Left renal cortex interstitium (tissue), 4 donors: ENCODE measurements at regions not wholly inside any gene's neighbourhood (a gene's known extent, or its start where the extent isn't known, plus 50 kb on each side); places are given as distances from the start of the nearest gene placed in this dataset.
"Not testable (repeated sequence)": the region's sequence is repeated elsewhere in the genome, so short reads cannot be mapped to it uniquely, and the experiment has no call there.

Source experiments
- DNase-seq, 4 donors: peaks; one replicate each; pipeline ENCODE4 v3.0.0-alpha.2; 2013; ENCODE audit warnings: low read depth in 4 of 4, low spot score in 2 of 4, missing footprints in 1 of 4

GRCh38 chr13:111007209-111007608, 92.3 kb upstream of the ANKRD10 start:
- DNase-seq, result no peak

DNA sequence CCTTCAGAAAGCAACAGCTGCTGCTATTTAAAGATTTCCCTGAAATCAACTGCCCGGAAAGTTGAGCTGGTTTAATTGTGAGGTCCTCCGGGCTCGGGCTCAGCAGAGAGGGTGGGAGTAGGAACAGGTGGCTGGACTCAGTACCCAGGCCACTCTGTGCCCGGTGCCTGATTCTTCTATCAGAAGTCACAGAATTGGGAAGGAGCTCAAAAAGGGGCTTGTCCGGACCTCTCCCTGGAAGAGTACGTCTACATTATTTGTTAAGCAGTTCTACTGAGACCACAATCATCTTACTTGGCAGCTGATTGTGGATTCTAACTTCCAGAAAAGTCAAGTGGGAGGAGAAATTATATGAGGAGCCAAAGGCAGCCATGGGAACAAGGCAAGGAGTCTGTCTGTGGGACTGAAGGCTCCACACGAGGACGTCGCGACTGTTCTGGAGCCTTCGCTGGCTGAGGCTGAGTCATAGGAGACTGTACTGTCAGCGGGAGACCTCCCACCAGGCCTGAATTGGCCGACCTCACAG, 91.7 kb upstream of the ANKRD10 start:
- DNase-seq, result peak in 3 of 4 donors; percentile 18 to 34 (median 25)

- peak in 3 of 4 donors; percentile 18 to 24 (median 23) for DNase-seq
Measured at GRCh38 chr13:111005808-111006505, 91.1 kb upstream of the ANKRD10 start.

- DNase-seq, result no peak
Measured at GRCh38 chr13:111005364-111005763, 90.5 kb upstream of the ANKRD10 start.

- DNase-seq, result no peak
Measured at GRCh38 chr13:111004444-111004843, 89.6 kb upstream of the ANKRD10 start.

GRCh38 chr13:111001636-111002035, 86.8 kb upstream of the ANKRD10 start:
- no peak for DNase-seq

DNA sequence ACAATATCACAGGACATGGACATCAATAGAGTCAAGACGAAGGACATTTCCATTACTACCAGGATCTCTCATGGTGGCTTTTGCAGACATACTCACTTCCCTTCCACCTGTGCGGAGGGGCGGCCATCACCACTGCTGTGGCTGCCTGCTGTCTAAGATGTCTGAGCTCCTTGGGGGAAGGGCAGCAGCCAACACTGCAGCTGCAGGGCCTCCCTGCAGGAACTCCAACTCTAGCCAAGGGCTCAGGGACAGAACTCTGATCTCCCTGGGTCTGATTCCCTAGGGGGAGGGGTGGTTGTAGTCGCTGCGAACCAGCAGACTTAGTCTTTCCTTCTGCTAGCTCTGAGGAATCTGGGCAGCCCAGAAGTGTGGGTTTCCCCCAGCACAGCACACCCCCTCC, 78.9 kb upstream of the ANKRD10 start:
- no peak for DNase-seq

- DNase-seq, result no peak
Measured at GRCh38 chr13:110991991-110992508, 77.2 kb upstream of the ANKRD10 start.

- DNase-seq, result no peak
Measured at GRCh38 chr13:110989331-110989730, 74.5 kb upstream of the ANKRD10 start.

DNA sequence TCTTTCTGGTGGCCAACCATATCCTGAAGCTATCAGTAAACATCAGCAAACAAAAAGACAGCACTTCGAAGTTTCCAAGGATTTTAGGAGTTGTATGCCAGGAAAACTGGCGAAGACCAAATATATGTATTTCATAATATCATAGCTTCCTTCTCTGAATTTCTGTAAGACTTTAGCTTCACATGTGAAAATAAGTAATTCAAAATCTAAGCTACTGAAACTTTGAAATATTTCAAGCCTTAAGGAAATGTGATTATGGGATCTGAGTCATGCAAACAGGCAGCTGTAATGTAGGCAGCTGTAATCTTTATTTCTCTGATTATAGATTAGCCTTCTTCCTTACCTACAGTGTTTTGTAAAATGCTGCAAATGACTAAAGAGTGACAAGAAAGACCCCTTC, 70.7 kb upstream of the ANKRD10 start:
- no peak for DNase-seq

- DNase-seq, result no peak
Measured at GRCh38 chr13:110984798-110985197, 69.9 kb upstream of the ANKRD10 start.

DNA sequence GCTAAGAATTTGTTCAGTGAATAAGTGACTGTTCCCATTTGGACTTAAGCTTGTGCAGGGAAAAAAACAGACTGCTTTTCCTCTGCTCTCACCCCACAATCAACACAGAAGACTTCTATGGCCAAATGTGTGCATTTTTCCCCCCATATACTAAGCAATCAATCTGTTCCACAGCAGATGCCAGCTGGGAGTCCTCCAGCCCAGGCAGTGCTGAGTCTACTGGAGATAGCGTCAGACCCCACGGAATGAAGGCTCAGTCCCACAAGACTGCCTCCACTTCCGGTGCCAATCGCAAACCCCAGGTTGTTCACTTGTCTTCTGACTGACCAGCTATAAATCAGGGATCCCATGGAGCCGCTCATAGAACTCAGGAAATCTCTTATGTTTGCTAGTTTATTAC, 69.5 kb upstream of the ANKRD10 start:
- DNase-seq, result no peak

GRCh38 chr13:110983241-110983640, 68.4 kb upstream of the ANKRD10 start:
- no peak for DNase-seq

DNA sequence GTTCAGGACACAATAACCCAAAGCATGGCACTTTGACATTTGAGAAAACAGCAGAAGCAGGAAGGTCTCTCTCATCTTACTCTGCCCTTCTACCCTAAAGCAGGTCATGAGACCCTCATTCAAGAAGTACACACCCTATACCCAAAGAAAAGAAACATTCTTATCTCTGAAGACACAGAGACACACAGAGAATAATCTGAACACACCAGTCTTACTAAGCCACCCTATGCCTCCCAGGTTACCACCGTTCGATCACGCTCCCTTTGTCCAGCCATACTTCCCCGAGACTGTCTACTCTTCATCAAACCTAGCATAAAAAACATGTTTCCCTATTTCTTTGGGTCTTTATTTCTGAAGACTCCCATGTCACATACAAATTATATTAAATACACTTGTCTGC, 66.5 kb upstream of the ANKRD10 start:
- no peak for DNase-seq

DNA sequence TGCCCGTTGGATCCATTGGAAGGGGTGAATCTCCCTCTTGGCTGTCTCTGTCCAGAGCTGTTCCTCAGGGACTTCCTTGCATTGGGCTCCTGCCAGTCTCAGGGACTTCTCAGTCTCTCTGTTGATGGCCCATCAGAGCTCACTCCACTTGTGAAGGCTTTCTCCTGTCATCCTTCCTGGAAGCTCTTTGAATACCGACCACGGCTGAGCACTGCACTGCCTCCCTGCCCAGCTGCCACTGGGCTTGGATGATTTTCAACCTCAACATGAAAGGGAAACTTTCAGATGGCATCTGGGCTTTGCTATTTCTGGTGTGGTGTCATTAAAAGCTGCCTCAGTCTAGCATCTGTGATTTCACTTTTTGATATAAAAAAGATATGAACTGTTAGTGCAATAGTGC, 66.1 kb upstream of the ANKRD10 start:
- DNase-seq, result no peak

- not testable (repeated sequence) for DNase-seq
Measured at GRCh38 chr13:110979149-110979548, 64.3 kb upstream of the ANKRD10 start.

GRCh38 chr13:110978390-110978789, 63.5 kb upstream of the ANKRD10 start:
- no peak for DNase-seq

DNA sequence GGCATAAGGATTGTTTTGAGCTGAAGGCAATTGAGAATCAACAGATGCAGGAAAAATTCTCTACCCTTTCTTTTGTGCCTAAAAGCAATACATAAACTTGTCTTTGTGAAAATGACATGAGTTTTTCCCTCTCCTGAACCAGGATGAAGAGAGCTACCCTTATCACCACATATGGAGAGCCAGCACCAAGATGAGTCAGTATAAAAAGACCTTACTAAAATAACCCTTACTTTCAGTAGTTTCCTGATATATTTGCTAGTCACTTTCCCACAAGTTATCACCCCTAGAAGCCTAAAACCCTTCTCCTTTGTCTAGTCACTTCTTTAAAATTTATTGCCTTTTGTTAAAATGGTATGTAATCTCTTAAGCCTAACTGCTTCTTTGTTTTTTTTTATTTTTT, 61.9 kb upstream of the ANKRD10 start:
- no peak for DNase-seq

- DNase-seq, result no peak
Measured at GRCh38 chr13:110973007-110973700, 58.3 kb upstream of the ANKRD10 start.

GRCh38 chr13:110971486-110971885, 56.6 kb upstream of the ANKRD10 start:
- DNase-seq, result no peak

- DNase-seq, result not testable (repeated sequence)
Measured at GRCh38 chr13:110967156-110967855, 52.4 kb upstream of the ANKRD10 start.
